T-helper 1 cell treated with Interleukin-12 subunit alpha and Interleukin-12 subunit beta and Interleukin-4 antibody, amounts not matched to agents 30 ng/mL and 1 ng/mL, for 36 hours (primary cell): ENCODE measurements at regions not wholly inside any gene's neighbourhood (a gene's known extent, or its start where the extent isn't known, plus 50 kb on each side); places are given as distances from the start of the nearest gene placed in this dataset.
"Not testable (repeated sequence)": the region's sequence is repeated elsewhere in the genome, so short reads cannot be mapped to it uniquely, and the experiment has no call there.

Experiments
- intact Hi-C: fragments of 100-400 bp; cut with micrococcal nuclease; formaldehyde crosslinking; loops from one replicate; pipeline ENCODE4 v1.15.1; 2024

GRCh38 chr9:135273008-135273407 lies 185.5 kb downstream of the OLFM1 start:
- intact Hi-C loops, result no loop called here

GRCh38 chr9:135275163-135275562 lies 187.7 kb downstream of the OLFM1 start:
- intact Hi-C loops, result no loop called here

- intact Hi-C loops, result no loop called here
These were observed 188.3 kb downstream of the OLFM1 start for GRCh38 chr9:135275571-135276289.

GRCh38 chr9:135277219-135278201 lies 190.0 kb downstream of the OLFM1 start:
- intact Hi-C loops, result no loop called here

- intact Hi-C loops, result no loop called here
These were observed 191.1 kb downstream of the OLFM1 start for GRCh38 chr9:135278586-135278985.

GRCh38 chr9:135279385-135279784 lies 191.9 kb downstream of the OLFM1 start:
- intact Hi-C loops, result no loop called here

GRCh38 chr9:135279834-135280393 lies 192.4 kb downstream of the OLFM1 start:
- intact Hi-C loops, result no loop called here

GRCh38 chr9:135280666-135281065 lies 193.2 kb downstream of the OLFM1 start:
- intact Hi-C loops, result no loop called here

- intact Hi-C loops, result no loop called here
These were observed 193.7 kb downstream of the OLFM1 start for GRCh38 chr9:135281151-135281550.

GRCh38 chr9:135281791-135282737 lies 194.6 kb downstream of the OLFM1 start:
- intact Hi-C loops, result no loop called here

- intact Hi-C loops, result no loop called here
These were observed 195.3 kb downstream of the OLFM1 start for GRCh38 chr9:135282808-135283207.

GRCh38 chr9:135283671-135284070 lies 195.9 kb upstream of the PPP1R26 start:
- intact Hi-C loops, result no loop called here

GRCh38 chr9:135284386-135285134 lies 195.0 kb upstream of the PPP1R26 start:
- intact Hi-C loops, result no loop called here

- intact Hi-C loops, result not testable (repeated sequence)
These were observed 193.2 kb upstream of the PPP1R26 start for GRCh38 chr9:135286187-135286925.

GRCh38 chr9:135286961-135287360 lies 192.6 kb upstream of the PPP1R26 start:
- intact Hi-C loops, result no loop called here

GRCh38 chr9:135287627-135288026 lies 192.0 kb upstream of the PPP1R26 start:
- intact Hi-C loops, result no loop called here

- intact Hi-C loops, result no loop called here
These were observed 191.5 kb upstream of the PPP1R26 start for GRCh38 chr9:135288054-135288453.

- intact Hi-C loops, result no loop called here
These were observed 190.5 kb upstream of the PPP1R26 start for GRCh38 chr9:135289081-135289491.

- intact Hi-C loops, result no loop called here
These were observed 189.5 kb upstream of the PPP1R26 start for GRCh38 chr9:135290086-135290485.
